Activated CD4-positive, CD25-positive, alpha-beta regulatory T cell treated with anti-CD3 and anti-CD28 coated beads, Interleukin-2, amount 50 U/mL, for 72 hours (primary cell): ENCODE measurements at regions not wholly inside any gene's neighbourhood (a gene's known extent, or its start where the extent isn't known, plus 50 kb on each side); places are given as distances from the start of the nearest gene placed in this dataset.

Experiments
- DNase-seq: peaks from one replicate; pipeline ENCODE4 v3.0.0; 2021

GRCh38 chr2:144595279-144595678, 75.4 kb upstream of the ZEB2 start:
- no peak for DNase-seq

- no peak for DNase-seq
These were observed 73.9 kb upstream of the ZEB2 start for GRCh38 chr2:144593803-144594202.

GRCh38 chr2:144592500-144593256, 72.8 kb upstream of the ZEB2 start:
- no peak for DNase-seq

GRCh38 chr2:144587306-144587705, 67.4 kb upstream of the ZEB2 start:
- DNase-seq, result no peak

GRCh38 chr2:144586476-144586875, 66.6 kb upstream of the ZEB2 start:
- DNase-seq, result no peak

GRCh38 chr2:144583741-144584453, 64.0 kb upstream of the ZEB2 start:
- DNase-seq, result no peak

GRCh38 chr2:144583381-144583729, 63.4 kb upstream of the ZEB2 start:
- DNase-seq, result no peak

- DNase-seq, result no peak
These were observed 62.9 kb upstream of the ZEB2 start for GRCh38 chr2:144582651-144583380.

- DNase-seq, result no peak
These were observed 60.7 kb upstream of the ZEB2 start for GRCh38 chr2:144580521-144581161.

GRCh38 chr2:144579556-144579955, 59.6 kb upstream of the ZEB2 start:
- DNase-seq, result no peak

GRCh38 chr2:144578099-144578498, 58.2 kb upstream of the ZEB2 start:
- no peak for DNase-seq

GRCh38 chr2:144572977-144573376, 53.1 kb upstream of the ZEB2 start:
- no peak for DNase-seq

GRCh38 chr2:144571770-144572169, 51.9 kb upstream of the ZEB2 start:
- DNase-seq, result no peak

- no peak for DNase-seq
These were observed 50.6 kb upstream of the ZEB2 start for GRCh38 chr2:144570566-144570965.
